BJ (cell line): ENCODE measurements at regions not wholly inside any gene's neighbourhood (a gene's known extent, or its start where the extent isn't known, plus 50 kb on each side); places are given as distances from the start of the nearest gene placed in this dataset.
"Not testable (repeated sequence)": the region's sequence is repeated elsewhere in the genome, so short reads cannot be mapped to it uniquely, and the experiment has no call there.

Experiments
- CTCF ChIA-PET: fragments of 350-600 bp; formaldehyde crosslinking; extraction: SDS; loops from one replicate; lab custom pipeline; 2021; ENCODE audit warnings: antibody characterized with exemption, inconsistent platforms; lab: Yijun Ruan, JAX
- POLR2A ChIA-PET: fragments of 300-600 bp; sonication (Branson Sonifier 250); formaldehyde crosslinking; extraction: SDS; loops from one replicate; lab custom pipeline; 2021; ENCODE audit warnings: antibody characterized with exemption; lab: Charles Lee
- DNase-seq: peaks from one replicate; pipeline ENCODE4 v3.0.0-alpha.2; 2011; ENCODE audit warnings: low read depth
- H3K27me3 ChIP-seq: 2 replicates; pipeline ENCODE4 v1.6.0; 2011; ENCODE audit warnings: low read length; ENCODE audit not compliant: control insufficient read depth, insufficient read depth
- H3K36me3 ChIP-seq: 2 replicates; pipeline ENCODE4 v1.5.1; 2011; ENCODE audit warnings: low read length; ENCODE audit not compliant: control insufficient read depth, insufficient read depth
- H3K4me3 ChIP-seq: 2 replicates; pipeline ENCODE4 v1.5.1; 2011; ENCODE audit warnings: low read depth, mild to moderate bottlenecking, control low read depth, low read length
- CTCF ChIP-seq: IDR thresholded peaks from 2 replicates; pipeline ENCODE4 v1.5.1; 2011; ENCODE audit warnings: low read depth, mild to moderate bottlenecking, control low read depth, inconsistent platforms, low read length, moderate library complexity; ENCODE audit not compliant: insufficient read depth

- ChIA-PET POLR2A (no interaction called here), CTCF (no interaction called here)
- TF ChIP-seq CTCF, result no peak
- DNase-seq, result no peak
- H3K4me3 ChIP-seq, result no peak overlapping the region
- no peaks in the 10 kb centered on the region for H3K27me3 ChIP-seq
- H3K36me3 ChIP-seq, result no peaks in the 10 kb centered on the region
Measured at GRCh38 chr3:75951941-75952340, 166.6 kb upstream of the ZNF717 start.

GRCh38 chr3:75960031-75960430 lies 174.7 kb upstream of the ZNF717 start:
- H3K4me3 ChIP-seq, DNase-seq, POLR2A ChIA-PET, H3K27me3 ChIP-seq, CTCF ChIA-PET, H3K36me3 ChIP-seq: not testable (repeated sequence)

- H3K36me3 ChIP-seq, H3K27me3 ChIP-seq, DNase-seq, H3K4me3 ChIP-seq, POLR2A ChIA-PET, CTCF ChIA-PET: not testable (repeated sequence)
Measured at GRCh38 chr3:75962054-75962453, 176.7 kb upstream of the ZNF717 start.

- DNase-seq, result no peak
- H3K36me3 ChIP-seq, result no peaks in the 10 kb centered on the region
- TF ChIP-seq CTCF, result no peak
- POLR2A ChIA-PET, result no interaction called here
- H3K4me3 ChIP-seq, result no peak overlapping the region
- no peaks in the 10 kb centered on the region for H3K27me3 ChIP-seq
- CTCF ChIA-PET, result no interaction called here
Measured at GRCh38 chr3:75967071-75967470, 181.7 kb upstream of the ZNF717 start.

- ChIA-PET CTCF (no interaction called here), POLR2A (no interaction called here)
- no peaks in the 10 kb centered on the region for H3K27me3 ChIP-seq
- no peaks in the 10 kb centered on the region for H3K36me3 ChIP-seq
- DNase-seq, result no peak
- H3K4me3 ChIP-seq, result no peak overlapping the region
- TF ChIP-seq CTCF, result no peak
Measured at GRCh38 chr3:75978686-75979085, 193.3 kb upstream of the ZNF717 start.

- H3K4me3 ChIP-seq, result no peak overlapping the region
- no peaks in the 10 kb centered on the region for H3K27me3 ChIP-seq
- no peak for DNase-seq
- TF ChIP-seq CTCF, result no peak
- CTCF ChIA-PET, result no interaction called here
- H3K36me3 ChIP-seq, result no peaks in the 10 kb centered on the region
- POLR2A ChIA-PET, result no interaction called here
Measured at GRCh38 chr3:75981401-75981800, 196.1 kb upstream of the ZNF717 start.
